SU-DHL-6 (cell line): ENCODE measurements at regions not wholly inside any gene's neighbourhood (a gene's known extent, or its start where the extent isn't known, plus 50 kb on each side); places are given as distances from the start of the nearest gene placed in this dataset.

Experiments used
- EZH2phosphoT487 ChIP-seq: fragments of 200-600 bp; sonication (generic), shearing (Covaris generic); conservative IDR thresholded peaks from 2 replicates; pipeline ENCODE4 v1.6.1; 2018; ENCODE audit warnings: mild to moderate bottlenecking, antibody characterized with exemption, low read length, moderate library complexity, mixed read lengths
- TF ChIP-seq, protein P1 (sequence below): fragments of 200-600 bp; sonication (generic); IDR thresholded peaks from one replicate; pipeline ENCODE4 v1.5.1; 2017; ENCODE audit warnings: antibody characterized with exemption, mild to moderate bottlenecking, low read length, moderate library complexity; ENCODE audit not compliant: insufficient read depth, poor library complexity, severe bottlenecking

DNA sequence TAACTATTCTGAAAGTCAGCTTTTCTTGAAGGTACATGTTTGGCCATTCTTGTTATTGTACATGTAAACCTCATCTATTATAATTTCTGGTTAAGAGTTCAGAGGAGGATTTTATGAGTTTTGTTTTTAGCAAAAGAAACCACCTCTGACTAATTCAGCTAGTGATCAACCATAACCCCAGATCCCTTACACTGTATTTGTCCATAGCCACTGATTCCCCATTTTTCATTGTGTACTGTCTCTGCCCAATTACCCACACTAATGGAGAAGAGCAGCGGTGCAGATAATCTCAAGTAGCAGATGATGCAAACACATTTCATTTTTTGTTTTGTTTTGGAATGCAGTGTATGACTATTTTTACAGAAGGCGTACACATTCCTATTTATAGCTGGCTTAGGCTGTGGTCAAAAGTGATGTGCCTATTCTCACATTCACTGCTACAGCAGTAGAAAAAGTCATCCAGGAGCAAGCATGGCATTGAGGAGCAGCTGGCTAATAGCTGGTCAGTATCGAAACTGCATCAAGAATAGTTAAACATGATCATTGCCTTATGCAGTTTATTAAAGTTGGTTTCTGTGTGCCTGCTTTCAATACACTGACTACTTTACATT, 988.3 kb downstream of the DTWD2 start:
- TF ChIP-seq, protein P1, sequence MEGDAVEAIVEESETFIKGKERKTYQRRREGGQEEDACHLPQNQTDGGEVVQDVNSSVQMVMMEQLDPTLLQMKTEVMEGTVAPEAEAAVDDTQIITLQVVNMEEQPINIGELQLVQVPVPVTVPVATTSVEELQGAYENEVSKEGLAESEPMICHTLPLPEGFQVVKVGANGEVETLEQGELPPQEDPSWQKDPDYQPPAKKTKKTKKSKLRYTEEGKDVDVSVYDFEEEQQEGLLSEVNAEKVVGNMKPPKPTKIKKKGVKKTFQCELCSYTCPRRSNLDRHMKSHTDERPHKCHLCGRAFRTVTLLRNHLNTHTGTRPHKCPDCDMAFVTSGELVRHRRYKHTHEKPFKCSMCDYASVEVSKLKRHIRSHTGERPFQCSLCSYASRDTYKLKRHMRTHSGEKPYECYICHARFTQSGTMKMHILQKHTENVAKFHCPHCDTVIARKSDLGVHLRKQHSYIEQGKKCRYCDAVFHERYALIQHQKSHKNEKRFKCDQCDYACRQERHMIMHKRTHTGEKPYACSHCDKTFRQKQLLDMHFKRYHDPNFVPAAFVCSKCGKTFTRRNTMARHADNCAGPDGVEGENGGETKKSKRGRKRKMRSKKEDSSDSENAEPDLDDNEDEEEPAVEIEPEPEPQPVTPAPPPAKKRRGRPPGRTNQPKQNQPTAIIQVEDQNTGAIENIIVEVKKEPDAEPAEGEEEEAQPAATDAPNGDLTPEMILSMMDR: no peak
- no peak for TF ChIP-seq EZH2phosphoT487
